RWPE2 (cell line): ENCODE measurements at regions not wholly inside any gene's neighbourhood (a gene's known extent, or its start where the extent isn't known, plus 50 kb on each side); places are given as distances from the start of the nearest gene placed in this dataset.

Source experiments
- ATAC-seq: fragments of 200-7000 bp; cut with Tn5 transposase; 3 replicates; pipeline ENCODE4 v1.9.1; 2021; ENCODE audit warnings: low read depth
- DNase-seq: peaks from one replicate; pipeline ENCODE4 v3.0.0-alpha.2; 2020; ENCODE audit warnings: low spot score
- H3K27ac ChIP-seq: fragments of 450-650 bp; 2 replicates; pipeline ENCODE4 v1.5.1; 2017; ENCODE audit warnings: mild to moderate bottlenecking; ENCODE audit not compliant: poor library complexity, severe bottlenecking
- H3K27me3 ChIP-seq: fragments of 250-450 bp; sonication (Bioruptor Pico); 2 replicates; pipeline ENCODE4 v1.5.1; 2021; ENCODE audit warnings: mild to moderate bottlenecking, moderate library complexity; ENCODE audit not compliant: insufficient read depth, poor library complexity, severe bottlenecking
- H3K36me3 ChIP-seq: fragments of 250-450 bp; sonication (Bioruptor Pico); 2 replicates; pipeline ENCODE4 v1.5.1; 2020; ENCODE audit warnings: low read depth, mild to moderate bottlenecking, moderate library complexity
- H3K4me1 ChIP-seq: fragments of 250-450 bp; sonication (Bioruptor Pico); 2 replicates; pipeline ENCODE4 v1.5.1; 2021; ENCODE audit warnings: mild to moderate bottlenecking, moderate library complexity; ENCODE audit not compliant: insufficient read depth, poor library complexity, severe bottlenecking
- H3K4me3 ChIP-seq: fragments of 250-450 bp; sonication (Bioruptor Pico); 2 replicates; pipeline ENCODE4 v1.5.1; 2021; ENCODE audit warnings: mild to moderate bottlenecking, moderate library complexity; ENCODE audit not compliant: severe bottlenecking
- H3K9me3 ChIP-seq: fragments of 250-450 bp; sonication (Bioruptor Pico); 2 replicates; pipeline ENCODE4 v1.5.1; 2021; ENCODE audit warnings: mild to moderate bottlenecking, moderate library complexity; ENCODE audit not compliant: severe bottlenecking
- TF ChIP-seq, protein P1 (sequence below): fragments of 450-650 bp; IDR thresholded peaks from one replicate; pipeline ENCODE4 v1.5.1; 2017; ENCODE audit warnings: mild to moderate bottlenecking, moderate library complexity; ENCODE audit not compliant: poor library complexity, severe bottlenecking

GRCh38 chr2:126809340-126809739 is 89.3 kb upstream of the TEX51 start:
- ATAC-seq: no peak
- DNase-seq: no peak
- H3K9me3 ChIP-seq: no peaks in the 10 kb centered on the region
- H3K4me1 ChIP-seq: no peaks in the 10 kb centered on the region
- TF ChIP-seq, protein P1, sequence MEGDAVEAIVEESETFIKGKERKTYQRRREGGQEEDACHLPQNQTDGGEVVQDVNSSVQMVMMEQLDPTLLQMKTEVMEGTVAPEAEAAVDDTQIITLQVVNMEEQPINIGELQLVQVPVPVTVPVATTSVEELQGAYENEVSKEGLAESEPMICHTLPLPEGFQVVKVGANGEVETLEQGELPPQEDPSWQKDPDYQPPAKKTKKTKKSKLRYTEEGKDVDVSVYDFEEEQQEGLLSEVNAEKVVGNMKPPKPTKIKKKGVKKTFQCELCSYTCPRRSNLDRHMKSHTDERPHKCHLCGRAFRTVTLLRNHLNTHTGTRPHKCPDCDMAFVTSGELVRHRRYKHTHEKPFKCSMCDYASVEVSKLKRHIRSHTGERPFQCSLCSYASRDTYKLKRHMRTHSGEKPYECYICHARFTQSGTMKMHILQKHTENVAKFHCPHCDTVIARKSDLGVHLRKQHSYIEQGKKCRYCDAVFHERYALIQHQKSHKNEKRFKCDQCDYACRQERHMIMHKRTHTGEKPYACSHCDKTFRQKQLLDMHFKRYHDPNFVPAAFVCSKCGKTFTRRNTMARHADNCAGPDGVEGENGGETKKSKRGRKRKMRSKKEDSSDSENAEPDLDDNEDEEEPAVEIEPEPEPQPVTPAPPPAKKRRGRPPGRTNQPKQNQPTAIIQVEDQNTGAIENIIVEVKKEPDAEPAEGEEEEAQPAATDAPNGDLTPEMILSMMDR: no peak
- no peak overlapping the region for H3K4me3 ChIP-seq
- peaks cover 7% of the 10 kb centered on the region for H3K27me3 ChIP-seq
- H3K36me3 ChIP-seq: no peaks in the 10 kb centered on the region
- no peak overlapping the region for H3K27ac ChIP-seq

DNA sequence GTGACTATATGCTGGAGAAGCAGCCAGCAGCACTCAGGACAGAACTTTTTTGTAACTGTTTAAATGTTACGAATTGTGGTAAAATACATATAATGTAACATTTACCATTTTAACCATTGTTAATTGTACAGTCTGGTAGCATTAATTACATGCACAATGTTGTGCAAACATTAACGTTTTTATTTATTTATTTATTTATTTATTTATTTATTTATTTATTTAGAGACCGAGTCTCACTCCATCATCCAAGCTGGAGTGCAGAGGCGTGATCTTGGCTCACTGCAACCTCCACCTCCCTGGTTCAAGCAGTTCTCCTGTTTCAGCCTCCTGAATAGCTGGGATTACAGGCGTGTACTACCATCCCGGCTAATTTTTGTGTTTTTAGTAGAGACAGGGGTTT is 88.7 kb upstream of the TEX51 start:
- no peak overlapping the region for H3K27ac ChIP-seq
- no peak for ATAC-seq
- H3K4me3 ChIP-seq: no peak overlapping the region
- DNase-seq: no peak
- H3K36me3 ChIP-seq: no peaks in the 10 kb centered on the region
- TF ChIP-seq, protein P1: no peak
- H3K27me3 ChIP-seq: peaks cover 7% of the 10 kb centered on the region
- H3K9me3 ChIP-seq: no peaks in the 10 kb centered on the region
- H3K4me1 ChIP-seq: no peaks in the 10 kb centered on the region

GRCh38 chr2:126811101-126811500 is 87.6 kb upstream of the TEX51 start:
- Histone ChIP-seq H3K4me1 (no peaks in the 10 kb centered on the region), H3K36me3 (no peaks in the 10 kb centered on the region), H3K9me3 (no peaks in the 10 kb centered on the region), H3K4me3 (no peak overlapping the region), H3K27ac (no peak overlapping the region), H3K27me3 (peaks cover 7% of the 10 kb centered on the region)
- DNase-seq (no peak), ATAC-seq (no peak)
- TF ChIP-seq, protein P1: no peak

DNA sequence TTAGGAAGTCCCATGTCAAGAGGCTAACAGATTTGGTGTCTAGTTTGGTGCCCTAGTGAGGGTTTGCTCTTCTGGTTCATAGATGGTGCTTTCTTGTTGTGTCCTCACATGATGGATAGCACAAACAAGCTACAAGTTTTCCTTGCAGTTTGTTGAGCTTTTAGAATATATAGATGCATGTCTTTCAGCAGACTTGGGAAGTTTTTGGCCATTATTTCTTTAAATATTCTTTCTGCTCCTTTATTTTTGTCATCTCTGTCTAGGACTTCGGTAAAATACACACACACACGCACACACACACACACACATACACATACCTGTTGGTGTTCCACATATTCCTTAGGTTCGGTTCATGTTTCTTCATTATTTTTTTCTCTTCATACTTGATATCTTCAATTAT is 81.5 kb upstream of the TEX51 start:
- H3K27ac ChIP-seq: no peak overlapping the region
- ATAC-seq: no peak
- TF ChIP-seq, protein P1: no peak
- no peak overlapping the region for H3K4me3 ChIP-seq
- H3K36me3 ChIP-seq: no peaks in the 10 kb centered on the region
- no peak for DNase-seq
- peaks cover 7% of the 10 kb centered on the region for H3K27me3 ChIP-seq
- H3K9me3 ChIP-seq: no peaks in the 10 kb centered on the region
- no peaks in the 10 kb centered on the region for H3K4me1 ChIP-seq

- no peaks in the 10 kb centered on the region for H3K36me3 ChIP-seq
- H3K9me3 ChIP-seq: no peaks in the 10 kb centered on the region
- no peaks in the 10 kb centered on the region for H3K27me3 ChIP-seq
- TF ChIP-seq, protein P1: no peak
- H3K4me1 ChIP-seq: no peaks in the 10 kb centered on the region
- H3K27ac ChIP-seq: no peak overlapping the region
- DNase-seq: no peak
- ATAC-seq: no peak
- H3K4me3 ChIP-seq: no peak overlapping the region
These were observed 76.6 kb upstream of the TEX51 start for GRCh38 chr2:126822115-126822514.
